ENCODE measurements at regions not wholly inside any gene's neighbourhood (a gene's known extent, or its start where the extent isn't known, plus 50 kb on each side); places are given as distances from the start of the nearest gene placed in this dataset.

GRCh38 chr2:49261781-49262180 lies 107.5 kb upstream of the FSHR start:
- TF ChIP-seq CTCF (IDR thresholded peaks at IDR 0.05; ENCODE audit: low read depth, low read length) (no peak), POLR2A (IDR thresholded peaks at IDR 0.05; ENCODE audit: extremely low read depth, insufficient read length) (no peak), MYC (IDR thresholded peaks at IDR 0.05; ENCODE audit: low read depth, low read length) (no peak)
- TF ChIP-seq, protein P1, sequence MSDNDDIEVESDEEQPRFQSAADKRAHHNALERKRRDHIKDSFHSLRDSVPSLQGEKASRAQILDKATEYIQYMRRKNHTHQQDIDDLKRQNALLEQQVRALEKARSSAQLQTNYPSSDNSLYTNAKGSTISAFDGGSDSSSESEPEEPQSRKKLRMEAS (IDR thresholded peaks at IDR 0.05; ENCODE audit: low read depth, low read length), result no peak
